GM12865 (cell line): ENCODE measurements at regions not wholly inside any gene's neighbourhood (a gene's known extent, or its start where the extent isn't known, plus 50 kb on each side); places are given as distances from the start of the nearest gene placed in this dataset.

Experiments used
- DNase-seq: peaks from one replicate; pipeline ENCODE4 v3.0.0; 2010; ENCODE audit warnings: low read depth
- H3K4me3 ChIP-seq: 2 replicates; pipeline ENCODE4 v1.5.1; 2011; ENCODE audit warnings: mild to moderate bottlenecking, low read depth, low read length, control low read depth
- TF ChIP-seq, protein P1 (sequence below): IDR thresholded peaks from 2 replicates; pipeline ENCODE4 v1.5.1; 2011; ENCODE audit warnings: low read length, control low read depth, low read depth, inconsistent platforms; ENCODE audit not compliant: insufficient read depth; ENCODE audit errors: missing control alignments

DNA sequence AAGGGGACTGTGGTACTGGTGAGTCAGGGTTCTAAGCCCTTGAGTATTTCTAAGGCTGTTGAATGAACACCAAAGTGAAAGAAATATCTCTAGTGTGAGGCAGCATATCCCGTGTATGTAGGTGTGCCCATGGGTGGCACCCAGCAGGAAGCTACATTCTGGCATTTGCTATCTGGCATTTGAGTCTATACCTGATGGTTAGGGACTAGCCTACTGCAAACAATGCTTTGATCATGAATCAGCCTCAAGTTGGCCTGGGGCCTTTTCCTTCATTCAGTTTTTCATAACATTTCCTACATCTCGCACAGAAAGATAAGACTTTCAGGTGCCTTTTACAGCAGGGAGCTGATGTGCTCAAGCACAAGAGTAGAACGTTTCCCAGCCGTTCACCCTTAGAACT, 85.7 kb upstream of the E2F7 start:
- TF ChIP-seq, protein P1, sequence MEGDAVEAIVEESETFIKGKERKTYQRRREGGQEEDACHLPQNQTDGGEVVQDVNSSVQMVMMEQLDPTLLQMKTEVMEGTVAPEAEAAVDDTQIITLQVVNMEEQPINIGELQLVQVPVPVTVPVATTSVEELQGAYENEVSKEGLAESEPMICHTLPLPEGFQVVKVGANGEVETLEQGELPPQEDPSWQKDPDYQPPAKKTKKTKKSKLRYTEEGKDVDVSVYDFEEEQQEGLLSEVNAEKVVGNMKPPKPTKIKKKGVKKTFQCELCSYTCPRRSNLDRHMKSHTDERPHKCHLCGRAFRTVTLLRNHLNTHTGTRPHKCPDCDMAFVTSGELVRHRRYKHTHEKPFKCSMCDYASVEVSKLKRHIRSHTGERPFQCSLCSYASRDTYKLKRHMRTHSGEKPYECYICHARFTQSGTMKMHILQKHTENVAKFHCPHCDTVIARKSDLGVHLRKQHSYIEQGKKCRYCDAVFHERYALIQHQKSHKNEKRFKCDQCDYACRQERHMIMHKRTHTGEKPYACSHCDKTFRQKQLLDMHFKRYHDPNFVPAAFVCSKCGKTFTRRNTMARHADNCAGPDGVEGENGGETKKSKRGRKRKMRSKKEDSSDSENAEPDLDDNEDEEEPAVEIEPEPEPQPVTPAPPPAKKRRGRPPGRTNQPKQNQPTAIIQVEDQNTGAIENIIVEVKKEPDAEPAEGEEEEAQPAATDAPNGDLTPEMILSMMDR: no peak
- H3K4me3 ChIP-seq: no peak overlapping the region
- DNase-seq: no peak

DNA sequence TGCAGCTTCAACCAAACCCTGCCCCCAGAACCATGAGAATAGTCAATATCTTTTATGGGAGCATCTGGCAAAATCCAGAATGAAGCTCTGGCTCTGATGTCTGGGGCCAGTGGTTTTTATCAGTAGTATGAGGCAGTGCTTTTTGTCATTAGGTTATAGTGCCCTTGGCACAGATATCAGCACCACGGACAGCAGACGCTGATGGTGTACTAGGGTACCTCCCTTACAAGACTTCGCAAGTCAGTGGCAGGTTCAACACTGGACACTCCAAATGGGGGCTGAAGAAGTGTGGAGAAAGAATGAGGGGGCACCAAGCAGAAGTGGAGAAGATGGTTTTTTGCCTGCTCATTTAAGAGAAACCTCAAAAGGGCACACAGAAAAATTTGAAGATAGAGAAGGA, 68.2 kb upstream of the E2F7 start:
- peak; percentile 42 for DNase-seq
- H3K4me3 ChIP-seq: no peak overlapping the region
- TF ChIP-seq, protein P1: no peak

DNA sequence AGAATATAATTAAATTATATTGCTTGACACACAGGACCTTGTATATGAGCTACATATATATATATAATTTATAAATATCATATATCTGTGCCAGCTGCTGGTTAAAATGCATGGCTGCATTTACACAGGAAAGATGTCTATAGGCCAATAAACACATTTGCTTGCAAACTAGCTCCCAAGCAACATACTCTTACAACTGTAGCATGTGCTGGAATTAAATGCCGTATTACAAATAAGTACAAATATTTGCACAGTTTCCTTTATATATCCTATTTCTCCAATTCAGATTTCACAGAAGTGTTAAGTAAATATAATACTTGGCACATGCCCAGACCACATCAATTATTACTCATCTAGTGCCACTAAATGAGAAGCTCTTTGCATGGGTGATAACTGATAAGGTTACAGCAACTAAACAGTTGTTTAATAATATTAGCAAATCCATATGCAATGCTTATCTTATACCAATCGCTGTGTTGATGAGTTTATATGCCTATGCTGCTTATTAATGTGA, 66.7 kb upstream of the E2F7 start:
- TF ChIP-seq, protein P1: no peak
- DNase-seq: no peak
- no peak overlapping the region for H3K4me3 ChIP-seq

DNA sequence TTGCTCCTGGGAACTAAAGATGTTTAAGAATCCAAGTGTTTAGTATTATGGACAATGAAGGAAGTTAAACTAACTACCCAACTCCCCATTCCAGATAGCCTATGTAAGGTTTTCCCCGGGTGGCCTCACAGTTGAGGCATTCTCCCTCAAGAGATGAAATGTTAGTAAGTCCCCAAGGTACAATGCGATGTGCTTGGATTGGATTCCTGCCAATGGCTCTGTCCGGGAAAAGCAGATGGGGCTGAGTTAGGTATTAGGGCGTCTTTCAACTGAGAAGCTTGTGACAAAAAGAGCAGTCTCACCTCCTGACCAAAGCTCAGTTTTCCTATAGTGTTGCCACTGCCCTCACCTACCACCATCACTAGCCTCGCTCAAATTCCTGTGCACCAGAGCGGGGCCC, 64.8 kb upstream of the E2F7 start:
- TF ChIP-seq, protein P1: no peak
- DNase-seq: no peak
- no peak overlapping the region for H3K4me3 ChIP-seq

DNA sequence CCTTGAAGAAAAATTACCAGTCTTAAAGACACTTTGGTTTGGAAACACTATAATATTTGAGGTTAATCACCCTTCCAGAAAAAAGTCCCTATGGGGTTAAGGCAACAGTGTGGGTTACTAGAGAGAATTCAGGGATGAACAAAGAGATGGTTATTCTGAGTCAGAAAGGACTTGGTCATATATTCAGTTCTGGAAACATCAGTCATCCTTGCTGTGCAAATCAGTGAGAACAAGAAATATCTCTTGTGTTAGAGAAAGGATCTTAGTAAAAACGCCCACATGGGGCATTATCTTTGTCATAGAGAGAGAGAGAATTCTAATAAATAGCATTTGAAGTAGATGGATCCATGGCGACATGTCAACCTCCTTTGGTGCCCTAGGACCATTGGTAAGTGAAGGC, 59.4 kb upstream of the E2F7 start:
- no peak overlapping the region for H3K4me3 ChIP-seq
- DNase-seq: peak; percentile 7
- TF ChIP-seq, protein P1: no peak

DNA sequence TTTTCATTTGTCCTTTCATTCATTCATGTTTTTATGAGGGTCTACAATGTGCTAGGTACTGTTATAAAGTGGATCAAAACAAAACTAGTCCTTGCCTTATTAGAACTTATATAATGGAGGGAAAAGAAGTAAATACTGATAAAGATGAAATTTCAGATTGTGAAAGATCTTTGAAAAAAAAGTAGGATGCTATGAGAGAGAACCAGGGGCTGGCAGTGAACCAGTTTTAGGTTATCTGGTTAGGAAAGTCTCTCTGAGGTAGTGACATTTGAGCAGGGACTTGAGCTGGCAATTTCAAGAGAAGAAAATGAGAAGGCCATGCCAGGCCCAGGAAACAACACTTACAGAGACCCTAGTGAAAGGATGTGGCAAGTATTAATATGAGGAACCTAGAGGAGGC, 57.3 kb upstream of the E2F7 start:
- H3K4me3 ChIP-seq: no peak overlapping the region
- no peak for DNase-seq
- TF ChIP-seq, protein P1: no peak

DNA sequence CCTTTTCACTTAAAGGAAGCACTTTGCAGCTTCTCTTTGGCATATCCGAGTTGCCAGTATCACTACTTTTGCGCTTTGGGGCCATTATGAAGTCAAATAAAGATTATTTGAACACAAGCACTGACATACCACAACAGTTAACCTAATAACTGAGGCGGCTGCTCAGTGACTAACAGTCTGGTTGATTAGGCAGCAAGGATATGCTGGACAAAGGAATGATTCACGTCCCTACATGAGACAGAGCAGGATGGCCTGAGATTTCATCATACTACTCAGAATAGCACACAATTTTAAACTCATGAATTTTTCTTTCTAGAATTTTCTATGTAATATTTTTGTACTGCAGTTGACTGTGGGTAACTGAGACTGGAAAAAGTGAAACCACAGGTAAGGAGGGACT, 56.9 kb upstream of the E2F7 start:
- H3K4me3 ChIP-seq: no peak overlapping the region
- TF ChIP-seq, protein P1: no peak
- no peak for DNase-seq
